NCI-H774 (cell line): ENCODE measurements at regions not wholly inside any gene's neighbourhood (a gene's known extent, or its start where the extent isn't known, plus 50 kb on each side); places are given as distances from the start of the nearest gene placed in this dataset.
"Not testable (repeated sequence)": the region's sequence is repeated elsewhere in the genome, so short reads cannot be mapped to it uniquely, and the experiment has no call there.

ENCODE experiments used
- DNase-seq: peaks from one replicate; lab custom pipeline; 2025; lab: John Stamatoyannopoulos, UW

- no peak for DNase-seq
Measured at GRCh38 chr1:238451781-238452310, 561.1 kb upstream of the ZP4 start.

- no peak for DNase-seq
Measured at GRCh38 chr1:238450976-238451375, 560.3 kb upstream of the ZP4 start.

- no peak for DNase-seq
Measured at GRCh38 chr1:238443687-238444086, 553.0 kb upstream of the ZP4 start.

- no peak for DNase-seq
Measured at GRCh38 chr1:238439511-238439910, 548.8 kb upstream of the ZP4 start.

GRCh38 chr1:238438311-238439270, 547.9 kb upstream of the ZP4 start:
- DNase-seq = no peak

- not testable (repeated sequence) for DNase-seq
Measured at GRCh38 chr1:238429703-238430102, 539.0 kb upstream of the ZP4 start.

GRCh38 chr1:238419209-238419608, 528.5 kb upstream of the ZP4 start:
- DNase-seq = no peak

- DNase-seq = no peak
Measured at GRCh38 chr1:238409932-238410331, 519.2 kb upstream of the ZP4 start.

- no peak for DNase-seq
Measured at GRCh38 chr1:238409191-238409850, 518.6 kb upstream of the ZP4 start.

- no peak for DNase-seq
Measured at GRCh38 chr1:238408737-238409136, 518.0 kb upstream of the ZP4 start.

- no peak for DNase-seq
Measured at GRCh38 chr1:238406098-238406860, 515.6 kb upstream of the ZP4 start.

- no peak for DNase-seq
Measured at GRCh38 chr1:238404921-238405320, 514.2 kb upstream of the ZP4 start.

GRCh38 chr1:238404481-238404880, 513.8 kb upstream of the ZP4 start:
- DNase-seq = no peak

- no peak for DNase-seq
Measured at GRCh38 chr1:238401144-238401543, 510.4 kb upstream of the ZP4 start.

GRCh38 chr1:238399558-238399957, 508.8 kb upstream of the ZP4 start:
- no peak for DNase-seq

GRCh38 chr1:238396140-238396539, 505.4 kb upstream of the ZP4 start:
- no peak for DNase-seq

GRCh38 chr1:238384381-238384780, 493.7 kb upstream of the ZP4 start:
- DNase-seq = no peak

- no peak for DNase-seq
Measured at GRCh38 chr1:238380167-238380566, 489.4 kb upstream of the ZP4 start.

- not testable (repeated sequence) for DNase-seq
Measured at GRCh38 chr1:238379446-238379845, 488.7 kb upstream of the ZP4 start.

- DNase-seq = no peak
Measured at GRCh38 chr1:238377280-238377919, 486.7 kb upstream of the ZP4 start.

- no peak for DNase-seq
Measured at GRCh38 chr1:238370599-238370998, 479.9 kb upstream of the ZP4 start.
